B cell (primary cell): ENCODE measurements at regions not wholly inside any gene's neighbourhood (a gene's known extent, or its start where the extent isn't known, plus 50 kb on each side); places are given as distances from the start of the nearest gene placed in this dataset.
"Not testable (repeated sequence)": the region's sequence is repeated elsewhere in the genome, so short reads cannot be mapped to it uniquely, and the experiment has no call there.

Experiments
- ATAC-seq: fragments of 200-7000 bp; cut with Tn5 transposase; one replicate; pipeline ENCODE4 v1.10.0; 2021; ENCODE audit warnings: low read depth, mild to moderate bottlenecking, moderate number of reproducible peaks, moderate library complexity
- CTCF ChIA-PET: fragments of 350-600 bp; sonication (Branson Sonifier 250); formaldehyde crosslinking; loops from one replicate; lab custom pipeline; 2021; ENCODE audit warnings: antibody characterized with exemption, inconsistent platforms; lab: Charles Lee
- POLR2A ChIA-PET: fragments of 350-600 bp; sonication (Branson Sonifier 250); formaldehyde crosslinking; loops from one replicate; lab custom pipeline; 2021; ENCODE audit warnings: antibody characterized with exemption; lab: Charles Lee
- DNase-seq: peaks from one replicate; pipeline ENCODE4 v3.0.0; 2013
- H2AFZ ChIP-seq: 2 replicates; pipeline ENCODE4 v1.6.1; 2012; ENCODE audit warnings: mild to moderate bottlenecking, low read depth, low read length; ENCODE audit not compliant: insufficient read depth, poor library complexity, severe bottlenecking
- H3K27ac ChIP-seq, 2 donors: 1 replicate in 1 of 2; 2 replicates in 1 of 2; pipeline ENCODE4 v1.5.1; 2012 to 2013; ENCODE audit warnings: low read length in 2 of 2, mild to moderate bottlenecking in 2 of 2, moderate library complexity in 1 of 2
- H3K27me3 ChIP-seq, 4 experiments: fragments of 200-600 bp in 1 of 4; sonication (generic) in 1 of 4; replicated peaks in 1 of 4; 1 replicate in 2 of 4; 2 replicates in 2 of 4; pipeline versions ENCODE4 v1.6.1 to v1.7.0; 2013 to 2016; ENCODE audit warnings: low read length in 3 of 4, mild to moderate bottlenecking in 2 of 4, mixed read lengths in 1 of 4, moderate library complexity in 1 of 4; ENCODE audit not compliant: insufficient read depth in 4 of 4, control insufficient read depth in 3 of 4; ENCODE audit errors: control extremely low read depth in 1 of 4
- H3K36me3 ChIP-seq, 2 experiments: replicated peaks in 1 of 2; 1 replicate in 1 of 2; 2 replicates in 1 of 2; pipeline versions ENCODE4 v1.6.1 to v1.7.1; 2013; ENCODE audit warnings: low read length in 1 of 2; ENCODE audit not compliant: insufficient read depth in 2 of 2, control insufficient read depth in 1 of 2; ENCODE audit errors: control extremely low read depth in 1 of 2, extremely low read depth in 1 of 2
- H3K4me1 ChIP-seq, 2 donors: fragments of 200-600 bp in 1 of 2; sonication (generic) in 1 of 2; 1 replicate in 1 of 2; 2 replicates in 1 of 2; pipeline versions ENCODE4 v1.5.1 to v1.6.1; 2013 to 2017; ENCODE audit warnings: low read length in 2 of 2; ENCODE audit not compliant: control insufficient read depth in 2 of 2, insufficient read depth in 2 of 2
- H3K4me2 ChIP-seq: replicated peaks from 2 replicates; pipeline ENCODE3; 2012; ENCODE audit warnings: mild to moderate bottlenecking, low read depth, low read length; ENCODE audit not compliant: poor library complexity, severe bottlenecking
- H3K4me3 ChIP-seq, 5 experiments: fragments of 200-600 bp in 1 of 5; sonication (generic) in 1 of 5; 1 replicate in 3 of 5; 2 replicates in 2 of 5; pipeline versions ENCODE4 v1.5.1 to v1.7.0; 2011 to 2016; ENCODE audit warnings: low read length in 4 of 5, mild to moderate bottlenecking in 4 of 5, low read depth in 2 of 5, control low read depth in 1 of 5, moderate library complexity in 1 of 5; ENCODE audit not compliant: insufficient read depth in 1 of 5; ENCODE audit errors: control extremely low read depth in 1 of 5, extremely low read depth in 1 of 5
- H3K79me2 ChIP-seq: fragments of 200-600 bp; sonication (generic); one replicate; pipeline ENCODE4 v1.6.0; 2016; ENCODE audit warnings: low read length; ENCODE audit not compliant: control insufficient read depth, insufficient read depth
- H3K9ac ChIP-seq: fragments of 200-600 bp; sonication (generic); 2 replicates; pipeline ENCODE4 v1.6.1; 2017; ENCODE audit warnings: mild to moderate bottlenecking, low read length, moderate library complexity
- H3K9me3 ChIP-seq, 3 donors: one replicate each; pipeline versions ENCODE4 v1.6.1 to v1.7.1; 2013; ENCODE audit warnings: low read length in 2 of 3; ENCODE audit not compliant: control insufficient read depth in 2 of 3, insufficient read depth in 1 of 3; ENCODE audit errors: control extremely low read depth in 1 of 3
- H4K20me1 ChIP-seq: 2 replicates; pipeline ENCODE4 v1.6.0; 2012; ENCODE audit warnings: mild to moderate bottlenecking, low read length; ENCODE audit not compliant: insufficient read depth, control insufficient read depth, poor library complexity, severe bottlenecking
- H3K27ac Mint-ChIP-seq: one replicate; pipeline ENCODE4 v1.8.0; 2021; ENCODE audit warnings: mixed read lengths
- H3K27me3 Mint-ChIP-seq: one replicate; pipeline ENCODE4 v1.8.0; 2021; ENCODE audit warnings: mixed read lengths
- H3K4me1 Mint-ChIP-seq: one replicate; pipeline ENCODE4 v1.8.0; 2021; ENCODE audit warnings: mixed read lengths
- H3K4me3 Mint-ChIP-seq: one replicate; pipeline ENCODE4 v1.8.0; 2021; ENCODE audit warnings: mixed read lengths
- H3K9me3 Mint-ChIP-seq: one replicate; pipeline ENCODE4 v1.8.0; 2022; ENCODE audit warnings: mixed read lengths; ENCODE audit not compliant: insufficient read depth
- CTCF ChIP-seq: fragments of 200-600 bp; IDR thresholded peaks from one replicate; pipeline ENCODE4 v1.8.0; 2022; ENCODE audit warnings: antibody characterized with exemption, mild to moderate bottlenecking
- WGBS: methylation state at CpG from one replicate; pipeline ENCODE4 v1.1.5; 2013; ENCODE audit warnings: missing lambda C conversion rate; ENCODE audit not compliant: insufficient coverage; 5-methylcytosine and 5-hydroxymethylcytosine counted together
- intact Hi-C: fragments of 100-400 bp; cut with micrococcal nuclease; formaldehyde crosslinking; loops from one replicate; pipeline ENCODE4 v1.10.0; 2022

GRCh38 chr17:20646661-20647272 is 67.2 kb downstream of the CDRT15L2 start:
- H3K79me2 ChIP-seq, H3K36me3 ChIP-seq, H4K20me1 ChIP-seq, POLR2A ChIA-PET, H3K4me3 ChIP-seq, H3K27me3 Mint-ChIP-seq, H2AFZ ChIP-seq, H3K9me3 ChIP-seq, H3K27ac ChIP-seq, H3K4me2 ChIP-seq, H3K9me3 Mint-ChIP-seq, H3K27me3 ChIP-seq, CTCF ChIA-PET, H3K9ac ChIP-seq, H3K4me3 Mint-ChIP-seq: not testable (repeated sequence)
- ATAC-seq (peak; percentile 44), DNase-seq (peak; percentile 47)
- peaks cover 0 to 28% of the 10 kb centered on the region in 2 donors for H3K4me1 ChIP-seq
- H3K4me1 Mint-ChIP-seq, result peaks cover 40% of the 10 kb centered on the region
- 61% methylated on average over 5 of the region's 13 CpGs for WGBS
- peak overlapping the region; percentile 26 for H3K27ac Mint-ChIP-seq
- intact Hi-C loops, result loop anchor here (10.0 kb wide), 1 partner anchor 198 kb away; no protein-coding TSS in a partner anchor
- peak; percentile 65 for TF ChIP-seq CTCF

GRCh38 chr17:20649097-20649767 is 69.7 kb downstream of the CDRT15L2 start:
- WGBS, result 62% methylated on average over 6 of the region's 8 CpGs
- H3K27me3 Mint-ChIP-seq, H3K9me3 Mint-ChIP-seq, H3K4me2 ChIP-seq, H3K27ac ChIP-seq, H3K9ac ChIP-seq, CTCF ChIA-PET, POLR2A ChIA-PET, H2AFZ ChIP-seq, H3K4me3 ChIP-seq, H3K27me3 ChIP-seq, H3K36me3 ChIP-seq, H3K9me3 ChIP-seq, H3K79me2 ChIP-seq, H4K20me1 ChIP-seq: not testable (repeated sequence)
- intact Hi-C loops, result loop anchor here (10.0 kb wide), 1 partner anchor 196 kb away; no protein-coding TSS in a partner anchor
- peak overlapping the region; percentile 50 for H3K4me3 Mint-ChIP-seq
- DNase-seq (peak; percentile 14), ATAC-seq (peak; percentile 59)
- H3K4me1 ChIP-seq, result peaks cover 0 to 31% of the 10 kb centered on the region in 2 donors
- peak overlapping the region; percentile 81 for H3K27ac Mint-ChIP-seq
- H3K4me1 Mint-ChIP-seq, result peaks cover 41% of the 10 kb centered on the region

- POLR2A ChIA-PET, H3K36me3 ChIP-seq, CTCF ChIA-PET, H3K9me3 Mint-ChIP-seq, H3K27me3 ChIP-seq, H3K27ac ChIP-seq, H3K9me3 ChIP-seq, H3K27me3 Mint-ChIP-seq, H4K20me1 ChIP-seq, H3K4me2 ChIP-seq, intact Hi-C loops, H3K4me3 ChIP-seq, H2AFZ ChIP-seq, H3K9ac ChIP-seq, H3K79me2 ChIP-seq: not testable (repeated sequence)
- H3K4me1 Mint-ChIP-seq, result peaks cover 38% of the 10 kb centered on the region
- DNase-seq (peak; percentile 35), ATAC-seq (peak; percentile 64)
- H3K4me1 ChIP-seq, result peaks cover 0 to 31% of the 10 kb centered on the region in 2 donors
- peak overlapping the region; percentile 41 for H3K4me3 Mint-ChIP-seq
- H3K27ac Mint-ChIP-seq, result peak overlapping the region; percentile 80
- no CpG with 5 or more reads among the region's 8 CpGs for WGBS
Observed at GRCh38 chr17:20651022-20651421, 71.5 kb downstream of the CDRT15L2 start.
